Natural killer cell (primary cell): ENCODE measurements at regions not wholly inside any gene's neighbourhood (a gene's known extent, or its start where the extent isn't known, plus 50 kb on each side); places are given as distances from the start of the nearest gene placed in this dataset.

ENCODE experiments used
- ATAC-seq, 3 donors: fragments of 150-1000 bp in 2 of 3; fragments of 200-7000 bp in 1 of 3; cut with Tn5 transposase; 1 replicate in 1 of 3; 2 replicates in 2 of 3; pipeline ENCODE4 v1.10.0; 2021; ENCODE audit warnings: mild to moderate bottlenecking in 2 of 3, moderate library complexity in 2 of 3
- DNase-seq, 2 donors: peaks; one replicate each; pipeline versions ENCODE4 v3.0.0 to v3.0.0-alpha.2; 2013 to 2021; ENCODE audit warnings: mixed read lengths in 1 of 2
- H3K27ac ChIP-seq: one replicate; pipeline ENCODE4 v1.5.1; 2013; ENCODE audit warnings: mild to moderate bottlenecking, low read length
- H3K27me3 ChIP-seq: one replicate; pipeline ENCODE4 v1.6.1; 2013; ENCODE audit warnings: low read length; ENCODE audit not compliant: control insufficient read depth, insufficient read depth
- H3K36me3 ChIP-seq: one replicate; pipeline ENCODE4 v1.6.1; 2013; ENCODE audit warnings: low read length; ENCODE audit not compliant: control insufficient read depth, insufficient read depth
- H3K4me1 ChIP-seq: one replicate; pipeline ENCODE4 v1.6.1; 2013; ENCODE audit warnings: low read length; ENCODE audit not compliant: control insufficient read depth, insufficient read depth
- H3K4me3 ChIP-seq: one replicate; pipeline ENCODE4 v1.5.1; 2013; ENCODE audit warnings: low read length
- H3K9me3 ChIP-seq: one replicate; pipeline ENCODE4 v1.6.1; 2013; ENCODE audit warnings: low read length; ENCODE audit not compliant: control insufficient read depth, insufficient read depth
- H3K27ac Mint-ChIP-seq, 2 donors: one replicate each; pipeline ENCODE4 v1.8.0; 2022; ENCODE audit warnings: mild to moderate bottlenecking in 2 of 2, mixed read lengths in 2 of 2, moderate library complexity in 1 of 2
- H3K27me3 Mint-ChIP-seq, 2 donors: one replicate each; pipeline ENCODE4 v1.8.0; 2022; ENCODE audit warnings: low read depth in 2 of 2, mixed read lengths in 2 of 2
- H3K36me3 Mint-ChIP-seq: one replicate; pipeline ENCODE4 v1.8.0; 2022; ENCODE audit warnings: mixed read lengths
- H3K4me1 Mint-ChIP-seq, 2 donors: one replicate each; pipeline ENCODE4 v1.8.0; 2022; ENCODE audit warnings: mixed read lengths in 2 of 2
- H3K4me3 Mint-ChIP-seq: one replicate; pipeline ENCODE4 v1.8.0; 2022; ENCODE audit warnings: mild to moderate bottlenecking, moderate library complexity, mixed read lengths
- H3K9me3 Mint-ChIP-seq, 2 donors: one replicate each; pipeline ENCODE4 v1.8.0; 2022; ENCODE audit warnings: mixed read lengths in 2 of 2
- WGBS: methylation state at CpG from one replicate; pipeline ENCODE4 v1.1.7; 2013; ENCODE audit warnings: missing lambda C conversion rate; ENCODE audit not compliant: insufficient coverage; 5-methylcytosine and 5-hydroxymethylcytosine counted together
- intact Hi-C: fragments of 100-400 bp; cut with micrococcal nuclease; formaldehyde crosslinking; loops from one replicate; pipeline ENCODE4 v1.14.2; 2022
- TF ChIP-seq, protein P1 (sequence below): fragments of 200-600 bp; IDR thresholded peaks from one replicate; pipeline ENCODE4 v1.8.0; 2022; ENCODE audit warnings: antibody characterized with exemption

DNA sequence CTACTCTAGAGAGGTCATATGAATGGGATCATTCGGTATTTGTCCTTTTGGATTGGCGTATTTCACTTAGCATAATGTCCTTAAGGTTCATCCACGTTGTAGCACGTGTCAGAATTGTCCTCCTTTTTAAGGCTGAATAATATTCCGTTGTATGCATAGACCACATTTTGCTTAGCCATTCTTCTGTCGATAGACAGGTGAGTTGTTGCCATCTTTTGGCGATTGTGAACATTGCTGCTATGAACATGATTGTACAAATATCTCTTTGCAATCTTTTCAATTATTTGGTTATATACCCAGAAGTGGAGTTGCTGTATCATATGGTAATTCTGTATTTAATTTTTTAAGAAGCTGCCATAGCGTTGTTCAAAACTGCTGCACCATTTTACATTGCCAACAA is 52.4 kb upstream of the GOLGA8J start:
- Mint-ChIP-seq H3K27me3 (peaks cover 10 to 21% of the 10 kb centered on the region in 2 donors), H3K4me1 (no peaks in the 10 kb centered on the region), H3K36me3 (no peaks in the 10 kb centered on the region), H3K4me3 (no peak overlapping the region), H3K27ac (no peak overlapping the region), H3K9me3 (peaks cover 0 to 2% of the 10 kb centered on the region in 2 donors)
- Histone ChIP-seq H3K27me3 (no peaks in the 10 kb centered on the region), H3K9me3 (no peaks in the 10 kb centered on the region), H3K4me3 (no peak overlapping the region), H3K4me1 (no peaks in the 10 kb centered on the region), H3K27ac (no peak overlapping the region), H3K36me3 (no peaks in the 10 kb centered on the region)
- TF ChIP-seq, protein P1, sequence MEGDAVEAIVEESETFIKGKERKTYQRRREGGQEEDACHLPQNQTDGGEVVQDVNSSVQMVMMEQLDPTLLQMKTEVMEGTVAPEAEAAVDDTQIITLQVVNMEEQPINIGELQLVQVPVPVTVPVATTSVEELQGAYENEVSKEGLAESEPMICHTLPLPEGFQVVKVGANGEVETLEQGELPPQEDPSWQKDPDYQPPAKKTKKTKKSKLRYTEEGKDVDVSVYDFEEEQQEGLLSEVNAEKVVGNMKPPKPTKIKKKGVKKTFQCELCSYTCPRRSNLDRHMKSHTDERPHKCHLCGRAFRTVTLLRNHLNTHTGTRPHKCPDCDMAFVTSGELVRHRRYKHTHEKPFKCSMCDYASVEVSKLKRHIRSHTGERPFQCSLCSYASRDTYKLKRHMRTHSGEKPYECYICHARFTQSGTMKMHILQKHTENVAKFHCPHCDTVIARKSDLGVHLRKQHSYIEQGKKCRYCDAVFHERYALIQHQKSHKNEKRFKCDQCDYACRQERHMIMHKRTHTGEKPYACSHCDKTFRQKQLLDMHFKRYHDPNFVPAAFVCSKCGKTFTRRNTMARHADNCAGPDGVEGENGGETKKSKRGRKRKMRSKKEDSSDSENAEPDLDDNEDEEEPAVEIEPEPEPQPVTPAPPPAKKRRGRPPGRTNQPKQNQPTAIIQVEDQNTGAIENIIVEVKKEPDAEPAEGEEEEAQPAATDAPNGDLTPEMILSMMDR = no peak
- DNase-seq = no peak
- intact Hi-C loops = no loop called here
- ATAC-seq = no peak
- 86% methylated on average over 7 of the region's 8 CpGs for WGBS

DNA sequence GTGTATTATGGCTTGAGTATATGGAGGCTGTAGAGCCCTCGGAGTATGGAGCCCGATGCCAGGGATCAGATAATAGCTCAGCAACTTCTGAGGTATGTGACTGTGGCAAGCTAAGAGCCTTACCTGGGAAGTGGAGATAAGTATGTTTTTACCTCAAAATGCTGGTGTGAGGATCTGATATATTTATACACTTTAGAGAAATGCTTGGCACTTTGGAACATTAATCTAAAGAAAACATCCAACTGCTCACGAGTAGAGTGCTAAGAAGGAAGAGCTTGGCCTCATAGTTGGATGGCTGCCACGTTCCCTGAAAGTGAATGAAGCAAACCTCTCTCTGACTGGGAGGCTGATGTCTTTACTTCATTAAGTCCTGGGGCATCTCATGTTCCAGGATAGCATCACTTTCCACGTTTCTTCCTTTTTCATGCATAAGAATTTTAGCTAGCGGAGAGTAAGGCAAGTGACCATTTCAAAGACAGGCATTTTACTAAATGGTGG is 58.9 kb upstream of the GOLGA8J start:
- ATAC-seq (no peak), DNase-seq (no peak)
- H3K9me3 ChIP-seq = no peaks in the 10 kb centered on the region
- no peak overlapping the region for H3K27ac Mint-ChIP-seq
- no peaks in the 10 kb centered on the region for H3K9me3 Mint-ChIP-seq
- no peaks in the 10 kb centered on the region for H3K4me1 Mint-ChIP-seq
- intact Hi-C loops = no loop called here
- no peak overlapping the region for H3K27ac ChIP-seq
- WGBS = 24% methylated on average over 6 of the region's 6 CpGs
- no peaks in the 10 kb centered on the region for H3K36me3 ChIP-seq
- peaks cover 16 to 33% of the 10 kb centered on the region in 2 donors for H3K27me3 Mint-ChIP-seq
- no peak overlapping the region for H3K4me3 ChIP-seq
- no peaks in the 10 kb centered on the region for H3K4me1 ChIP-seq
- no peaks in the 10 kb centered on the region for H3K27me3 ChIP-seq
- TF ChIP-seq, protein P1 = no peak
- no peak overlapping the region for H3K4me3 Mint-ChIP-seq
- H3K36me3 Mint-ChIP-seq = no peaks in the 10 kb centered on the region

DNA sequence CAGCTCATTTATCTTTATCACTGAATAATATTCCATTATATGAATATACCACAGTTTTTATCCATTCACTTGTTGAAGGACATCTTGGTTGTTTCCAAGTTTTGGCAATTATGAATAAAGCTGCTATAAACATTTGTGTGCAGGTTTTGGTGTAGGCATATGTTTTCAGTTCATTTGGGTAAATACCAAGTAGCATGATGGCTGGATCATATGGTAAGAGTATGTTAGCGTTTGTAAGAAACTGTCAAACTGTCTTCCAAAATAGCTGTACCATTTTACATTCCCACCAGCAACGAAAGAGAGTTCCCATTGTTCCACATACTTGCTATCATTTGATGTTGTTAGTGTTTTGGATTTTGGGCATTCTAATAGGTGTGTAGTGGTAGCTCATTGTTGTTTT is 72.0 kb upstream of the GOLGA8J start:
- no peaks in the 10 kb centered on the region for H3K36me3 ChIP-seq
- H3K4me3 Mint-ChIP-seq = no peak overlapping the region
- no peak overlapping the region for H3K27ac Mint-ChIP-seq
- no peak for ATAC-seq
- no peak for DNase-seq
- TF ChIP-seq, protein P1 = no peak
- no peaks in the 10 kb centered on the region for H3K27me3 ChIP-seq
- no peak overlapping the region for H3K4me3 ChIP-seq
- no peaks in the 10 kb centered on the region for H3K4me1 ChIP-seq
- H3K4me1 Mint-ChIP-seq = no peaks in the 10 kb centered on the region
- no CpG with 5 or more reads among the region's 2 CpGs for WGBS
- no peaks in the 10 kb centered on the region for H3K36me3 Mint-ChIP-seq
- no peak overlapping the region for H3K27ac ChIP-seq
- peaks cover 10 to 30% of the 10 kb centered on the region in 2 donors for H3K27me3 Mint-ChIP-seq
- no peaks in the 10 kb centered on the region for H3K9me3 Mint-ChIP-seq
- intact Hi-C loops = no loop called here
- H3K9me3 ChIP-seq = no peaks in the 10 kb centered on the region

DNA sequence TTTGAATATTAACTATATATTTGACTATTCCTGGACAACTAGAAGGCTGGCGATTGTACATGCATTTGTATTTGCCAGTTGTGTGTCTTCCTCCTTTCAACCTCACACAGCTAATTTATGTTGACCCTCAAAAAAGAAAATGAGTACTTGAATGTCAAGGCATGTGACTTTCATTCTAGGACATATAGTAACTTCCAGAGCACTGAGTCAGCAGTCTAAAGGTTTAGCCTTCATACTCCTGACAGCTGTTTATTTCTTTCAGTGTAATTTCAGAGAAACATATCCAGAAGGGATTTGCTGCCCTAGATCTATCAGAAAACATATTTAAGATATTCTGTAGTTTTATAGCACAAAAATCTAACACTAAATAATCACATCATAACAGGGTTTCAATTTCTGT is 74.6 kb upstream of the GOLGA8J start:
- WGBS = 88% methylated on average over 1 of the region's 1 CpG
- H3K27me3 Mint-ChIP-seq = peaks cover 0 to 9% of the 10 kb centered on the region in 2 donors
- intact Hi-C loops = no loop called here

More for the DNA sequence above, 74.6 kb upstream of the GOLGA8J start:
- ATAC-seq (no peak), DNase-seq (no peak)
- no peak overlapping the region for H3K27ac ChIP-seq
- no peaks in the 10 kb centered on the region for H3K27me3 ChIP-seq
- H3K9me3 Mint-ChIP-seq = no peaks in the 10 kb centered on the region
- no peaks in the 10 kb centered on the region for H3K36me3 ChIP-seq
- no peaks in the 10 kb centered on the region for H3K4me1 Mint-ChIP-seq
- TF ChIP-seq, protein P1 = no peak
- H3K4me1 ChIP-seq = no peaks in the 10 kb centered on the region
- no peak overlapping the region for H3K4me3 Mint-ChIP-seq
- H3K36me3 Mint-ChIP-seq = no peaks in the 10 kb centered on the region
- no peaks in the 10 kb centered on the region for H3K9me3 ChIP-seq
- H3K4me3 ChIP-seq = no peak overlapping the region
- H3K27ac Mint-ChIP-seq = no peak overlapping the region
